Stimulated activated CD8-positive, alpha-beta memory T cell treated with anti-CD3 and anti-CD28 coated beads, Interleukin-4, amount 100 ng/mL, for 24 hours (primary cell): ENCODE measurements at regions not wholly inside any gene's neighbourhood (a gene's known extent, or its start where the extent isn't known, plus 50 kb on each side); places are given as distances from the start of the nearest gene placed in this dataset.
"Not testable (repeated sequence)": the region's sequence is repeated elsewhere in the genome, so short reads cannot be mapped to it uniquely, and the experiment has no call there.

Experiments used
- DNase-seq: peaks from one replicate; pipeline ENCODE4 v3.0.0-alpha.2; 2020; ENCODE audit warnings: low read depth

DNA sequence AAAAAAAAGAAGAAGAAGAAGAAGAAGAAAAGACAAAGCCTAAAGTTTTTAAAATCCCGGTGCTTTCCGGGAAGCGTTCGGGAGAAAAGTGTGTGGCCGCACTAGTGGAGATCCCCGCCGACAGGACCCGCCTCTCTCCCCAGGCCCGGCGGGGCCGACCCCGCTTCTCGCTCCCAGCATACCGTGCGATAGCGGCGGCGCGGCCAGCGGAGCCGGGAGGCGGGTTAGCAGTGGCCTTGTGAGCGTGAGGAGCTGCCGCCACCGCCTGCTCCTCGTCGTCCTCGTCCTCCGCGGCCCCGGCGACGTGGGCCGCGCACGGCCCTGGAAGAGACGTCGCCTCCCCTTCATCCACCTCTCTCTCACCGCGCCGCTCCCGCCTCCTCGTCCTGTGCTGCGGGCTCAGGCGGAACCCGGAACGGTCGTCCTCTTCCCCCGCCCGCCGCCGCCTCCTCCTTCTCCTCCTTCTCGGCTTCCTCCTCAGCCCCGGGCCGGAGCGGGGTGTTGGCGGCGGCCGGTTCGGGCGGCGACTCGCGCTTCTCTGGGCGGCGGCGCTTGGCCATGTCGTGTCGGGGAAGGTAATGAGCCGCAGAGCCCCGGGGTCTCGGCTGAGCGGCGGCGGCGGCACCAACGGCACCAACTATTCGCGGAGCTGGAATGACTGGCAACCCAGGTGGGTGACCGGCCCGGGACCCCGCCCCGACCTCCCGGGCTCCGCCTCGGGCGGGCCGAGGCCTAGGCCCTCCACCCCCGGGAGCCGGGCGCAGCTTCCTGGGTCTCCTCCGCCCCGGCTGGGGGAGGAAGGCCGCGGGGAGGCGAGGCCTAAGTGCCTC is 62.6 kb upstream of the CDR2 start:
- DNase-seq, result peak; percentile 57

DNA sequence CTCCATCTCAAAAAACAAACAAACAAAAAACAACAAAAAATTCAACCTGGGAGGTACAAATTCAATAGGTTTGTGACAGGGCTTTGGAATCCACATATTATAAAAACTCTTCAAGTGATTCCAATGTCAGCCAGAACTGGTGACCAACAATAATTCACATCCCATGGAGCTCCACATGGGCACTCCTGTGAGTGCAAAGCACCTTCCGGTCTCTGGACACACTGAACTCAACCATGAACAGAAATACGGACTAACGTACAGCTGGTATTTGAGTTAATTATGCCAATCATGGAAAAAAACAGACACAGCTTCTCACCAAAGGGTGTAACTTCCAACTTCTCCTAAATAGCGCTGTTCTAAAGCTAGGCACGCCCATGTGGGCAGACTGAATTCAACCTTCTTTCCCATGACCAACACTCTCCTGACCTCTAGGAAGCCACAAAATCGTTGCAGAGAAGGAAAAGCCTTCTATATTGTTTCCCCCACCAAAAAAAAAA is 62.0 kb upstream of the CDR2 start:
- not testable (repeated sequence) for DNase-seq

DNA sequence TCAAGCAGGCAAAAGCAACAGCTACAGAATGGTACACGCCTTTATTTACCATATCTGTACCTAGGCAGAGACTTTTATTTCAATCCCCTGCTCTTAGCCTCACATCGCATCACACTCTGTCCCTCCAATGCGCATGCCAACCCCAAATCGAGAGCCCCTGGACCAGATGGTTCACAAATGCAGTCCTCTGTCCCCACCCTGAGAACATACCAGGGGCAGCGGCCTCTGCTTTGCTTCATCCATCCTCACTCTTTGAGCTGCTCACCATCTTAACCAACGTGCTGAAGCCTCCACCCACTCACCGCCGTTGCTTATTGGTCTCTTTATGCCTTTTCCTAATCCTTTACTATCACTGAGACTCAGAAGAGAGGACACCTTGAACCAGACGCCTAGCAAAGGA is 56.9 kb upstream of the CDR2 start:
- not testable (repeated sequence) for DNase-seq

- no peak for DNase-seq
Observed at GRCh38 chr16:22428654-22429053, 54.2 kb upstream of the CDR2 start.

DNA sequence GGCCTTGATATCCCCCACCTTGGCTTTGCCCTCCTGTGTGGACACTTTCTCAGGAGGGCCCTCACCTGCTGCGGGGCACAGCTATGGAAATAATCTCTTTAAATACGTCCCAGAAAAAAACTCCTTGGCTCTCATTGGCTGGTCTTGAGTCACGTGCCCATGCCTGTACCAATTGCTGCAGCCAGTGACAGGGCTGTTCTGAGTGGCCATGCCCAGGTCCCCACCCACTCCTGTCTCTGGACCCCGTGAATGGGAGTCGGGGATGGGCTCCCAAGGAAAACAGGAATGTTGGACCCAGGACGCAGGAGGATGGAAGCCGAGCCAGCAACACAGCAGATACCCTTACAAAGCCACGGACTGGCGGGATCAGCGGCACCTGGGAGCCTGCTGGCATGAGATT is 53.1 kb upstream of the CDR2 start:
- DNase-seq, result no peak

DNA sequence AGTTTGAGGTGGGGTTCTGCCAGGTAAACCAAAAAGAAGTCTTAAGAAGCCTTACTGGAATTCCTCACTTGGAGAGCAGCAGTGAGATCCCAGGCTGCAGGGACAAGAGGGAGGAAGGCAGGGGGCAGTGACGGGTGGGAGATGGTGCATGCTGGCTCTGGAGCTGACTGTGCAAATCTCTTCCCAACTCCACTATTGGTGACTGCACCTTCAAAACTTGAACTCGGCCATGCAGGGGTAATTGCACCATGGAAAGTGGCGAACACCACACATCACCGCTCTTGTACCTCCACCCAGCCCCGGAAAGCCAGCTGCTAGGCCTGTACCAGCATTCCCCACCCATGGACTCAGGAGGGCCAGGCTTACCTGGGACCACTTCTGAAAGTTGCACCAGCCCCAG is 51.4 kb upstream of the CDR2 start:
- no peak for DNase-seq

DNA sequence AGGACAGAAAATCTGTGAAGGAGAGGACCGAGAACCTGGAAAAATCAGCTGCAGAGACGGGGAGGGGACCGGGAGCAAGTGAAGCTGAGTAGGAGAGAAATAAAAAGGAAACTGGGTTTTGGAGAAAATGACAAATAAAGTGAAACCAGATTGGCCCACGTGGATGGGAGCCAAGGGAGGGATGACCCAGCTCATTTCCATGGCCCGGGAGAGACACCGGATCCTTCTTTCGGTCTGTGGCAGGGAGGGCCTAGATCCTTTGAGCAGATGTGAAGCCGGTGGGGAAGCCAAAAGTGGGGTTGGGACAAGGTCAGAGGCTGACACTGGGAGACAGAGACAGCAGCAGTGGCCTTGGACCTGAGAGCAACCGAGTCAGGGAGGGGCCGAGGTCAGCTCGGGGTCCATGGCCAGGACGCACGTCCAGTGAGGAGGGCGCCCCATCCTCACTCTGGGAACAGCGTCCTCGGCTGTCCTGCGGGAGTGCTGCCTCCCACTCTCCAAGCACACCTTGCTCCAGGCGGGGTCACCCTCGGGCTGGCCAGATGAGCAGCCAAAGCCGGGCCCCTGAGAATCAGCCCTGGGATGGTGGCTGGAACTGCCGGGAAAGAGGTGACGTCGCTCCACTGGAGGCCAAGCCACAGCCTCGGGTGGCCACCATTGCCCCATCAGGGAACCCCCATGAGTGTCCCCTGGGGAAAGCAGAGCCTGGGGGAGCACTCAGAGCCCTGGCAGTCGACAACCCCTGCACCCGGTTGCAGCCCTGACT is 50.8 kb upstream of the CDR2 start:
- no peak for DNase-seq

DNA sequence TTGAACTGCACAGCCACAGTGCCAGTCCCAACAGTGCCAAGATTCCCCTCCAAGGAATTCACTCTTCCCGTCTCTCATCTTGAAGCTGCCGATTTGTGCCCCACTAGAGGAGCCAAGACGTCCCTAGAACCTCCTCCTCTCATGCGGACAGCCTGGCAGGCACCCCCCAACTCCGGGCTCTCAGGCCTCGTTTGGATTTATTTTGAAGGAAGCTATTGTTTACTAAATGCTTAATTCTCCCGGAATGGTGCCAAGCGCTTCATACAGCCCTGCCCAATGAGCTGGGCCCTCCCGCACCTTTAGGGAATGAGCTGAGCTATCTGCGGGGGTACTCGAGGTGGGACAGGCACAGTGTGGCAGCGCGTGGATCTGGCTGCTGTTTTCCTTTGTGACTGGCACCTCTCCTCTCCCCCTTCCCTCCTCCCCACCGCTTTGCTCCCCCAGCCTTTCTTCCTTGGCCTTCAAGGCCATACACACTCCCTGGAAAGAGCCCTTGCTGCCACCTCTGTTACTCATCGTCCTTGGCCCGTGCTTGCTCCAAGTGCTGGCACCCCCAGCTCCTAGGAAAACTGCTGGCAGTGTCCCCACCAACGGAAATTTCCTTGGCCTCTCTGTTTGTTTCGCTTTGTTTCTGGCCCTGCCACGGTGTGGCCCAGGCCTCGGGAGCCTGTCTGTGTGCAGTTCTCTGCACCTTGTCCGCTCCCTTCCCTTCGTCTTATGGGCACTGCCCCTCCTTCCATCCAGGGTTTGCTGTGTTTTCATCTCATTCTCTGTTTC is 49.9 kb upstream of the CDR2 start:
- no peak for DNase-seq
